ENCODE measurements at regions not wholly inside any gene's neighbourhood (a gene's known extent, or its start where the extent isn't known, plus 50 kb on each side); places are given as distances from the start of the nearest gene placed in this dataset.

- no peak for TF ChIP-seq CTCF (IDR thresholded peaks at IDR 0.05)
- TF ChIP-seq POLR2A (IDR thresholded peaks at IDR 0.05) = no peak
Measured at GRCh38 chr10:105699504-105699903, 1058.4 kb downstream of the SORCS3 start.

Measured in uterus (tissue), 2 donors.